ENCODE measurements at regions not wholly inside any gene's neighbourhood (a gene's known extent, or its start where the extent isn't known, plus 50 kb on each side); places are given as distances from the start of the nearest gene placed in this dataset.
"Not testable (repeated sequence)": the region's sequence is repeated elsewhere in the genome, so short reads cannot be mapped to it uniquely, and the experiment has no call there.

- DNase-seq (ENCODE audit: low spot score), result no peak
- no peak for TF ChIP-seq CTCF (IDR thresholded peaks at IDR 0.05; ENCODE audit: borderline replicate concordance, control extremely low read depth, extremely low read depth, insufficient read depth, missing control alignments)
- in situ Hi-C loops (cut with MboI; ENCODE audit: low sequenced_read_pairs, unreplicated experiment), result no loop called here
Measured at GRCh38 chr2:198880421-198880820, 577.3 kb downstream of the SATB2 start.

GRCh38 chr2:198874472-198874858, 583.3 kb downstream of the SATB2 start:
- DNase-seq (ENCODE audit: low spot score), result no peak
- TF ChIP-seq CTCF (IDR thresholded peaks at IDR 0.05; ENCODE audit: borderline replicate concordance, control extremely low read depth, extremely low read depth, insufficient read depth, missing control alignments), result no peak
- in situ Hi-C loops (cut with MboI; ENCODE audit: low sequenced_read_pairs, unreplicated experiment), result no loop called here

- in situ Hi-C loops (cut with MboI; ENCODE audit: low sequenced_read_pairs, unreplicated experiment), result no loop called here
- TF ChIP-seq CTCF (IDR thresholded peaks at IDR 0.05; ENCODE audit: borderline replicate concordance, control extremely low read depth, extremely low read depth, insufficient read depth, missing control alignments), result no peak
- no peak for DNase-seq (ENCODE audit: low spot score)
Measured at GRCh38 chr2:198873503-198874471, 584.0 kb downstream of the SATB2 start.

- TF ChIP-seq CTCF (IDR thresholded peaks at IDR 0.05; ENCODE audit: borderline replicate concordance, control extremely low read depth, extremely low read depth, insufficient read depth, missing control alignments), result no peak
Measured at GRCh38 chr2:198863655-198864054, 594.1 kb downstream of the SATB2 start.

GRCh38 chr2:198861080-198861479, 596.7 kb downstream of the SATB2 start:
- DNase-seq (ENCODE audit: low spot score), result no peak
- in situ Hi-C loops (cut with MboI; ENCODE audit: low sequenced_read_pairs, unreplicated experiment), result no loop called here

More at GRCh38 chr2:198863655-198864054, 594.1 kb downstream of the SATB2 start:
- in situ Hi-C loops (cut with MboI; ENCODE audit: low sequenced_read_pairs, unreplicated experiment), result no loop called here
- no peak for DNase-seq (ENCODE audit: low spot score)

GRCh38 chr2:198857246-198857645, 600.5 kb downstream of the SATB2 start:
- in situ Hi-C loops (cut with MboI; ENCODE audit: low sequenced_read_pairs, unreplicated experiment), result no loop called here
- no peak for DNase-seq (ENCODE audit: low spot score)
- TF ChIP-seq CTCF (IDR thresholded peaks at IDR 0.05; ENCODE audit: borderline replicate concordance, control extremely low read depth, extremely low read depth, insufficient read depth, missing control alignments), result no peak

More at GRCh38 chr2:198861080-198861479, 596.7 kb downstream of the SATB2 start:
- TF ChIP-seq CTCF (IDR thresholded peaks at IDR 0.05; ENCODE audit: borderline replicate concordance, control extremely low read depth, extremely low read depth, insufficient read depth, missing control alignments), result no peak

GRCh38 chr2:198855746-198856145, 602.0 kb downstream of the SATB2 start:
- DNase-seq (ENCODE audit: low spot score); in situ Hi-C loops (cut with MboI; ENCODE audit: low sequenced_read_pairs, unreplicated experiment): not testable (repeated sequence)
